GM12878 (cell line): ENCODE measurements at regions not wholly inside any gene's neighbourhood (a gene's known extent, or its start where the extent isn't known, plus 50 kb on each side); places are given as distances from the start of the nearest gene placed in this dataset.

Source experiments
- ATAC-seq: fragments of 200-7000 bp; cut with Tn5 transposase; 3 replicates; pipeline ENCODE4 v1.9.1; 2020; ENCODE audit warnings: mild to moderate bottlenecking, moderate library complexity
- BruUV-seq: library from RNA; stranded (reverse); fragments of 400-500 nt; replicated peaks from 2 replicates; lab custom pipeline; 2021; lab: Mats Ljungman, UMichigan
- CTCF ChIA-PET: fragments of 300-600 bp; sonication (Branson Sonifier 250); formaldehyde crosslinking; extraction: SDS; loops from one replicate; lab custom pipeline; 2021; ENCODE audit warnings: inconsistent platforms; lab: Yijun Ruan, JAX
- POLR2A ChIA-PET: fragments of 350-600 bp; formaldehyde crosslinking; extraction: SDS; loops from one replicate; lab custom pipeline; 2021; ENCODE audit warnings: inconsistent platforms; lab: Charles Lee
- RAD21 ChIA-PET: fragments of 300-600 bp; sonication (Branson Sonifier 250); formaldehyde crosslinking; loops from one replicate; lab custom pipeline; 2023; ENCODE audit warnings: antibody characterized with exemption; ENCODE audit not compliant: unreplicated experiment; lab: Charles Lee
- SMC1A ChIA-PET: fragments of 300-600 bp; sonication (Branson Sonifier 250); formaldehyde crosslinking; loops from one replicate; lab custom pipeline; 2023; ENCODE audit not compliant: unreplicated experiment, uncharacterized antibody; lab: Charles Lee
- DNase-seq: peaks from one replicate; pipeline ENCODE4 v3.0.0-alpha.2; 2011; ENCODE audit warnings: low read depth, low spot score
- FAIRE-seq: peaks from 3 replicates; lab custom pipeline; 2011; peaks lifted over from hg19 to GRCh38; lab: Jason Lieb, UNC
- H2AFZ ChIP-seq: 2 replicates; pipeline ENCODE4 v1.6.0; 2011; ENCODE audit warnings: low read depth, low read length, control low read depth; ENCODE audit not compliant: control insufficient read depth
- H3K27ac ChIP-seq: 2 replicates; pipeline ENCODE4 v1.5.1; 2011; ENCODE audit warnings: control low read depth; ENCODE audit not compliant: control insufficient read depth, insufficient read depth
- H3K27me3 ChIP-seq, 2 experiments: replicated peaks in 1 of 2; 2 replicates each; pipeline versions ENCODE4 v1.6.0 to v1.6.1; 2011; ENCODE audit warnings: low read length in 1 of 2; ENCODE audit not compliant: control insufficient read depth in 2 of 2, insufficient read depth in 2 of 2
- H3K36me3 ChIP-seq, 2 experiments: 2 replicates each; pipeline ENCODE4 v1.5.1; 2011; ENCODE audit warnings: low read length in 1 of 2; ENCODE audit not compliant: control insufficient read depth in 2 of 2, insufficient read depth in 2 of 2
- H3K4me1 ChIP-seq: 2 replicates; pipeline ENCODE4 v1.6.1; 2011; ENCODE audit warnings: mild to moderate bottlenecking, low read length, moderate library complexity, mixed read lengths; ENCODE audit not compliant: control insufficient read depth, insufficient read depth
- H3K4me2 ChIP-seq: 2 replicates; pipeline ENCODE4 v1.6.0; 2011; ENCODE audit warnings: control low read depth; ENCODE audit not compliant: control insufficient read depth, insufficient read depth
- H3K4me3 ChIP-seq: fragments of 200-600 bp; sonication (generic); 2 replicates; pipeline ENCODE4 v1.5.1; 2016
- H3K79me2 ChIP-seq: 2 replicates; pipeline ENCODE4 v1.6.0; 2011; ENCODE audit warnings: low read length; ENCODE audit not compliant: control insufficient read depth, insufficient read depth
- H3K9ac ChIP-seq: 2 replicates; pipeline ENCODE4 v1.8.0; 2011; ENCODE audit warnings: low read length, control low read depth, mixed read lengths; ENCODE audit not compliant: control insufficient read depth, insufficient read depth
- H3K9me3 ChIP-seq: replicated peaks from 3 replicates; pipeline ENCODE4 v1.5.1; 2011; ENCODE audit warnings: mild to moderate bottlenecking, low read length; ENCODE audit not compliant: control insufficient read depth, insufficient read depth
- H4K20me1 ChIP-seq: 2 replicates; pipeline ENCODE4 v1.6.0; 2011; ENCODE audit not compliant: control insufficient read depth, insufficient read depth
- ETV6 ChIP-seq, 2 experiments: fragments of 450-650 bp in 1 of 2; IDR thresholded peaks in 1 of 2; conservative IDR thresholded peaks in 1 of 2; 2 replicates each; pipeline ENCODE4 v1.6.1; 2014; ENCODE audit warnings: antibody characterized with exemption in 1 of 2, borderline replicate concordance in 1 of 2, low read depth in 1 of 2, mild to moderate bottlenecking in 1 of 2, moderate library complexity in 1 of 2
- HDAC2 ChIP-seq: fragments of 200-600 bp; sonication (generic); IDR thresholded peaks from 2 replicates; pipeline ENCODE4 v1.6.1; 2017
- MEF2A ChIP-seq: IDR thresholded peaks from 2 replicates; pipeline ENCODE4 v1.6.1; 2011; ENCODE audit warnings: low read depth, mild to moderate bottlenecking, low read length, moderate library complexity; ENCODE audit not compliant: insufficient read depth
- MLLT1 ChIP-seq: fragments of 450-650 bp; IDR thresholded peaks from 2 replicates; pipeline ENCODE4 v1.6.1; 2016; ENCODE audit warnings: mild to moderate bottlenecking
- MXI1 ChIP-seq: fragments of 150-350 bp; IDR thresholded peaks from 2 replicates; pipeline ENCODE4 v1.6.1; 2011; ENCODE audit warnings: low read depth, mild to moderate bottlenecking, inconsistent platforms, low read length, improper control_type of control experiment
- PML ChIP-seq: IDR thresholded peaks from 2 replicates; pipeline ENCODE4 v1.6.1; 2012; ENCODE audit warnings: low read length, inconsistent platforms
- RCOR1 ChIP-seq: conservative IDR thresholded peaks from 2 replicates; pipeline ENCODE4 v1.6.1; 2012; ENCODE audit warnings: low read depth, low read length, improper control_type of control experiment
- SMAD5 ChIP-seq: IDR thresholded peaks from 2 replicates; pipeline ENCODE4 v1.6.1; 2016; ENCODE audit warnings: antibody characterized with exemption, low read depth
- SPI1 ChIP-seq: IDR thresholded peaks from 2 replicates; pipeline ENCODE4 v1.6.1; 2011; ENCODE audit warnings: low read depth, mild to moderate bottlenecking, low read length, moderate library complexity, borderline replicate concordance; ENCODE audit not compliant: insufficient read depth
- TARDBP ChIP-seq: IDR thresholded peaks from 2 replicates; pipeline ENCODE4 v1.6.1; 2016; ENCODE audit warnings: borderline replicate concordance
- YY1 ChIP-seq: IDR thresholded peaks from 2 replicates; pipeline ENCODE4 v1.6.1; 2011; ENCODE audit warnings: low read depth, mild to moderate bottlenecking, low read length
- in situ Hi-C: fragments of 300-500 bp; cut with MboI; formaldehyde crosslinking; loops from 9 replicates; pipeline ENCODE4 v1.14.3; 2018; ENCODE audit warnings: mixed read lengths
- intact Hi-C: fragments of 100-400 bp; cut with micrococcal nuclease; formaldehyde crosslinking; loops from one replicate; pipeline ENCODE4 v1.14.2; 2022; ENCODE audit not compliant: unreplicated experiment
- TF ChIP-seq, protein P1 (sequence below): IDR thresholded peaks from 2 replicates; pipeline ENCODE4 v1.6.1; 2011; ENCODE audit warnings: borderline replicate concordance, low read depth, mild to moderate bottlenecking, moderate library complexity, mixed read lengths, low read length; ENCODE audit not compliant: insufficient read depth; ENCODE audit errors: extremely low read length
- TF ChIP-seq, protein P2 (sequence below): IDR thresholded peaks from 2 replicates; pipeline ENCODE4 v1.6.1; 2012; ENCODE audit warnings: low read depth, low read length, improper control_type of control experiment

- Histone ChIP-seq H3K9me3 (no peaks in the 10 kb centered on the region), H3K4me2 (no peak overlapping the region), H2AFZ (no peak overlapping the region), H4K20me1 (no peaks in the 10 kb centered on the region), H3K9ac (no peak overlapping the region), H3K27ac (no peak overlapping the region), H3K79me2 (no peaks in the 10 kb centered on the region), H3K4me3 (no peak overlapping the region), H3K36me3 (no peaks in the 10 kb centered on the region), H3K4me1 (no peaks in the 10 kb centered on the region), H3K27me3 (no peaks in the 10 kb centered on the region)
- ChIA-PET POLR2A (no interaction called here), RAD21 (interaction anchor here (0.7 kb wide), 1 partner anchor 28 kb away, joined by 3 read pairs; no protein-coding TSS in a partner anchor), CTCF (no interaction called here), SMC1A (no interaction called here)
- FAIRE-seq (no peak), DNase-seq (no peak), ATAC-seq (no peak)
- in situ Hi-C loops (no loop called here), intact Hi-C loops (no loop called here)
- TF ChIP-seq MXI1 (no peak), SPI1 (no peak), YY1 (no peak), TARDBP (no peak), SMAD5 (no peak), PML (no peak), RCOR1 (no peak), HDAC2 (no peak), MEF2A (no peak), MLLT1 (no peak), ETV6 (conservative IDR thresholded peaks at IDR 0.05 in 1 of 2, IDR thresholded peaks at IDR 0.05 in 1 of 2; ENCODE audit: borderline replicate concordance in 1 of 2, low read depth in 1 of 2) (no peak)
- TF ChIP-seq, protein P1, sequence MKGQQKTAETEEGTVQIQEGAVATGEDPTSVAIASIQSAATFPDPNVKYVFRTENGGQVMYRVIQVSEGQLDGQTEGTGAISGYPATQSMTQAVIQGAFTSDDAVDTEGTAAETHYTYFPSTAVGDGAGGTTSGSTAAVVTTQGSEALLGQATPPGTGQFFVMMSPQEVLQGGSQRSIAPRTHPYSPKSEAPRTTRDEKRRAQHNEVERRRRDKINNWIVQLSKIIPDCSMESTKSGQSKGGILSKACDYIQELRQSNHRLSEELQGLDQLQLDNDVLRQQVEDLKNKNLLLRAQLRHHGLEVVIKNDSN, result no peak
- TF ChIP-seq, protein P2, sequence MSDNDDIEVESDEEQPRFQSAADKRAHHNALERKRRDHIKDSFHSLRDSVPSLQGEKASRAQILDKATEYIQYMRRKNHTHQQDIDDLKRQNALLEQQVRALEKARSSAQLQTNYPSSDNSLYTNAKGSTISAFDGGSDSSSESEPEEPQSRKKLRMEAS, result no peak
- no TSS peak for BruUV-seq
Observed at GRCh38 chr13:47647001-47647400, 354.1 kb downstream of the SUCLA2 start.
